ENCODE measurements at regions not wholly inside any gene's neighbourhood (a gene's known extent, or its start where the extent isn't known, plus 50 kb on each side); places are given as distances from the start of the nearest gene placed in this dataset.

DNA sequence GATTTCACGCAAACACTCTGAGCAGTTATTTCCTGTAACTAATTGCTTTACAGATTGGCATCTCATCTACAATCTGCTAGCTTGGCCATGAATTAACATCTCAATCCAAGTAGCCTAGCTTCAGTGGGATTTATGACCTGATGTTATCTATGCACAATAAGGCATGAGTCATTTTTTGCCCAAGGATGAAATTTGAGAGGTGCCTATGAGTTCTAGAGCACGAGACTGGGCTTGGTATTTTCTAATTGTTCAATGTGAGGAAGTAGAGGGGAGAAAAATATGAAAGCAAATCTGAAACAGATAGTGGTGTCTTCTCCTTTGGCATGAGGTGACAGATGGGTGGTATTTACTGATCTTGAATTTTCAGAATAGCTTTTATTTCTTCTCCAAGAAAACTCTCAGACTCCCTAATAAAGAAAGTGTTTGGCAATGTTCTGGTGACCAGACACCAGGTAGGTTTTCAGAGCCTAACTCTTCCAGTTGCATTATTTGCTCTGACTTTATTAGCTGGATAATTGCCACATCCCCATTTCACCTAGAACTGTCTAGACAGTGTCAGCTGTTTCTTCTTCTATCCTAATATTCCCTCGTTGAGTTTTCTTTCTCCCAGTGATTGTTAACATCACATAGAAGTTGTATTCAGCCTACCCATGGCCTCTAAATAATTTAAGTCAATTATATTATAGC, 301.0 kb upstream of the UMPS start:
- H3K4me3 Mint-ChIP-seq = no peak overlapping the region
- ChIA-PET CTCF (interaction anchor here (0.6 kb wide), 1 partner anchor 131 kb away, joined by 3 read pairs; no protein-coding TSS in a partner anchor), POLR2A (interaction anchor here (0.6 kb wide), 1 partner anchor 15 kb away, joined by 3 read pairs; no protein-coding TSS in a partner anchor)
- H3K4me1 Mint-ChIP-seq (ENCODE audit: low read depth) = no peaks in the 10 kb centered on the region
- peaks cover 6% of the 10 kb centered on the region for H3K27me3 Mint-ChIP-seq
- no peak for DNase-seq
- H3K36me3 Mint-ChIP-seq = no peaks in the 10 kb centered on the region
- H3K9me3 Mint-ChIP-seq = no peaks in the 10 kb centered on the region
- H3K27ac Mint-ChIP-seq = no peak overlapping the region
- intact Hi-C loops (cut with micrococcal nuclease) = no loop called here

DNA sequence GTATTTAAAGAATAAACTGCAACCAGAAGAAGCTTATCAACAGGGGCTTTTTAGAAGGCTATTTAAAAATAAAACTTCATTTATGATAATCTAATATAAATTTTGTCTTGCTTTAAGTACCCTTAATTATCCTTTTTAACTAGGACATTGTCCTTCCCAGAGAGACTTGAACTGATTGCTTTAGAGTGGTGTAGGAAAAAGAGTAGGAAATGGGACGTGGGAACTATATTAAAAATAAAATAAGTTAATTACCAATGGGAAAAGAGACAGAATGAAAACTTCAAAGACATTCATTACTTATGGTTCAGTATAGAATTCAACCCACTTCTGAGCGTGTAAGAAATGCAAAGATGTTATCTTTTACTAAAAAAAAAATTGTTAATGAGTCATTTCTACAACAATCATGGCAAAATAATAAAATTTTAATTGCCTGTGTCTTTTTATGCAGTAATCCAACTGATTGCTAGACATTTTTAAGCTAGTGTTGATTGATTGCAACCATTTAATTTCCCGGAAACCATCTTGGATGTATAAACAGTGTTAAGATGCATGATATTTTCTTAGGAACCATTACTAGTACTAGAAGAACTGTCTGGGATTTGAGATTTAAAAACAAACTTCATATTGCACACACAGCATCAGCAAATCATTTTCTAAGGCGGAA, 298.8 kb upstream of the UMPS start:
- peaks cover 6% of the 10 kb centered on the region for H3K27me3 Mint-ChIP-seq
- no peak for DNase-seq
- no peak overlapping the region for H3K4me3 Mint-ChIP-seq
- H3K9me3 Mint-ChIP-seq = no peaks in the 10 kb centered on the region
- no peaks in the 10 kb centered on the region for H3K4me1 Mint-ChIP-seq (ENCODE audit: low read depth)
- H3K27ac Mint-ChIP-seq = no peak overlapping the region
- POLR2A ChIA-PET = no interaction called here
- CTCF ChIA-PET = no interaction called here
- intact Hi-C loops (cut with micrococcal nuclease) = no loop called here
- H3K36me3 Mint-ChIP-seq = no peaks in the 10 kb centered on the region

DNA sequence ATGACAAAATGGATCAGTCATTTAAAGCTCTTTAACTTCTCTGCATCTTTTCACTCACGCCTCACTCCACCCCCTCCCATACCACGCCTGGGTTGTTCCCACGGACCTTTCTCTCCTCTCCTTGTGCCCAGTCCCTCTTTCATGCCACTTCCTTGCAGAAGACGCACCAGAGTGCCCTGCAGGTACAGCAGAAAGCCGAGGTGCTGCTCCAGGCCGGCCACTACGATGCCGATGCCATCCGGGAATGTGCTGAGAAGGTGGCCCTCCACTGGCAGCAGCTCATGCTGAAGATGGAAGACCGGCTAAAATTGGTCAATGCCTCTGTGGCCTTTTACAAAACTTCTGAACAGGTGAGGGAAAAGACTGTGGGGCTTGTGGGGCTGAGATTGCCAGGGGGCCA, 296.1 kb upstream of the UMPS start:
- ChIA-PET CTCF (no interaction called here), POLR2A (no interaction called here)
- H3K36me3 Mint-ChIP-seq = no peaks in the 10 kb centered on the region
- peaks cover 3% of the 10 kb centered on the region for H3K27me3 Mint-ChIP-seq
- H3K9me3 Mint-ChIP-seq = no peaks in the 10 kb centered on the region
- no peak for DNase-seq
- intact Hi-C loops (cut with micrococcal nuclease) = no loop called here
- H3K27ac Mint-ChIP-seq = no peak overlapping the region
- no peak overlapping the region for H3K4me3 Mint-ChIP-seq
- no peaks in the 10 kb centered on the region for H3K4me1 Mint-ChIP-seq (ENCODE audit: low read depth)

DNA sequence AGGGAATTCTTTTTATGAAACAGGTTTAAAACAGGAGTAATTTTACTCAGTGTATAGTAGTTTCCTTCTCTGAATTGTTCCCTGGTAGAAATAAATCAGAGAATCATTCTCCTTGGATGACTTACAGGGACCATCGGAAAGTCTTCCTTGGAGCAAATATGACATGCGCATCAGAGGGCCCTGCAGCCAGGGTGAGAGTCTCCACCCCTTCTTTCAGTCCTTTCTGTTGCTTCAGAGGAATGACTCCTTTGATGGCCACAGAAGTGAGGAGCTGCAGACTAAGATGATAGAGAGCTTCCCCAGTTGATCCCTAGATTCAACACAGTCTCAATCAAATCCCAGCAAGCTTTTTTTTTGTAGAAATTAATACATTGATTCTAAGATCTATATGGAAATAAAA, 294.8 kb upstream of the UMPS start:
- no peak overlapping the region for H3K27ac Mint-ChIP-seq
- no peaks in the 10 kb centered on the region for H3K4me1 Mint-ChIP-seq (ENCODE audit: low read depth)
- ChIA-PET CTCF (no interaction called here), POLR2A (no interaction called here)
- H3K36me3 Mint-ChIP-seq = no peaks in the 10 kb centered on the region
- no peak for DNase-seq
- H3K4me3 Mint-ChIP-seq = no peak overlapping the region
- intact Hi-C loops (cut with micrococcal nuclease) = no loop called here
- no peaks in the 10 kb centered on the region for H3K9me3 Mint-ChIP-seq
- H3K27me3 Mint-ChIP-seq = peaks cover 3% of the 10 kb centered on the region

DNA sequence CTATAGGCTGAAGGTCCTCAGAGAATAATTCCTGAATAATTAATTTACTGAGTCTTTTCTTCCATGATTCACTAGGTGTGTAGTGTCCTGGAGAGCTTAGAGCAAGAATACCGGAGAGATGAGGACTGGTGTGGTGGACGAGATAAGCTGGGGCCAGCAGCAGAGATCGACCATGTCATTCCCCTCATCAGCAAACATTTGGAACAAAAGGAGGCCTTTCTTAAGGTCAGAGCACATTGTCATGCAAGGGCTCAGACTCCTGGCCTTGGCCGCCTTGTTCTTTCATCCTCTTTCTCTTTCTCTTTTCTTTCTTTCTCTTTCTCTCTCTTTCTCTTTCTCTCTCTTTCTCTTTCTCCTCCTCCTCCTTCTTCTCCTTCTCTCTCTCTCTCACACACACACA, 291.4 kb upstream of the UMPS start:
- intact Hi-C loops (cut with micrococcal nuclease) = no loop called here
- no peak for DNase-seq
- H3K9me3 Mint-ChIP-seq = no peaks in the 10 kb centered on the region
- H3K4me3 Mint-ChIP-seq = no peak overlapping the region
- H3K27ac Mint-ChIP-seq = no peak overlapping the region
- peaks cover 3% of the 10 kb centered on the region for H3K27me3 Mint-ChIP-seq
- no peaks in the 10 kb centered on the region for H3K4me1 Mint-ChIP-seq (ENCODE audit: low read depth)
- ChIA-PET CTCF (interaction anchor here (0.6 kb wide), 1 partner anchor 112 kb away, joined by 3 read pairs; no protein-coding TSS in a partner anchor), POLR2A (no interaction called here)
- no peaks in the 10 kb centered on the region for H3K36me3 Mint-ChIP-seq

DNA sequence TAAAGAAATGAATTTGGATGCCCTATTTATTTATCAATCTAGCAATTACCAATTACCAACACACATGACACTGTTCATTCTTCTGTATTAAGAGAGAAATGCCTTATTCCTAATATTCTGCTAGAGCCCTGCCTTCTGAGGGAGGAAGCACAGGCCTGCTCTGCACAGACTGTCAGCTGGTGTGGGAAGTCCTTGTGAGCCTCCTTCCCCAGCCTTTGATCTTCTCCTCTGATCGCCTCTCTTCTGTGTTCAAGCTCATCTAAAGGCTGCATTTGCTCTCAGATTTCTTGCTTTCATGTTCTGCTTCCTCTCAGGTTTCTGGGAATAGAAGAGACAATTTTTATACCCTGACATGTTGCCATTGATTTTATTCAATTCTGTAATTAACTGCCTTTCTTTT, 290.6 kb upstream of the UMPS start:
- Mint-ChIP-seq H3K27ac (no peak overlapping the region), H3K4me3 (no peak overlapping the region), H3K9me3 (no peaks in the 10 kb centered on the region), H3K4me1 (ENCODE audit: low read depth) (no peaks in the 10 kb centered on the region), H3K36me3 (no peaks in the 10 kb centered on the region), H3K27me3 (peaks cover 3% of the 10 kb centered on the region)
- intact Hi-C loops (cut with micrococcal nuclease) = no loop called here
- DNase-seq = no peak
- CTCF ChIA-PET = interaction anchor here (0.6 kb wide), 1 partner anchor 111 kb away, joined by 3 read pairs; no protein-coding TSS in a partner anchor
- POLR2A ChIA-PET = no interaction called here

DNA sequence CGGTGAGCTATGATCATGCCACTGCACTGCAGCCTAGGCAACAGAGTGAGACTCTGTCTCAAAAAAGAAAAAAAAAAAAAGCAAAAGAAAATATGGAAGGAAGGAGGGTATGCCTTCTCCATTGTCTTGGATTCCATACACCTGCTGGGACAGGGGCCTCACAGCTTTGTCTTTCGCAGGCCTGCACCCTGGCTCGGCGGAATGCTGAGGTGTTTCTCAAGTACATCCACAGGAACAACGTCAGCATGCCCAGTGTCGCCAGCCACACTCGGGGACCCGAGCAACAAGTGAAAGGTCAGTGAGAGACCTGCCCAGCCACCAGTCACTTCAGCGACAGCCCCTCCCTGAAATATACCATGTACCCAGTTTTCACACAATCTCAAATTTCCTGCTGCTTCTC, 288.5 kb upstream of the UMPS start:
- H3K9me3 Mint-ChIP-seq = no peaks in the 10 kb centered on the region
- intact Hi-C loops (cut with micrococcal nuclease) = no loop called here
- CTCF ChIA-PET = no interaction called here

DNA sequence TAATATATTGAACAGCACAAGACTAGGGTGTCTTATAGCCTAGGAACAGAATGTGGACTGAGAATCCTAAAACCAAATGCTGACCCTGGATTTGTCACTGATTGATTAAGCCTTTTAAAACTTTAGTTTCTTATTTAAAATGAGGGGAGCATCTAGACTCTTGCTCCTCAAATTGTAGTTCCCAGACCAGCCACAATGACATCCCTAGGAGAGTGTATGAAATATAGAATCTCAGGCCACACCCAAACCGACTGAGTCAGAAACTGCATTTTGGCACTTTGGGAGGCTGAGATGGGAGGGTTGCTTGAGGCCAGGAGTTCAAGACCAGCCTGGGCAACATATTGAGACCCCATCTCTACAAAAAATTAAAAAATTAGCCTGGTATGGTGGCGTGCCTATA, 287.8 kb upstream of the UMPS start:
- Mint-ChIP-seq H3K9me3 (no peaks in the 10 kb centered on the region), H3K27me3 (peaks cover 3% of the 10 kb centered on the region), H3K27ac (no peak overlapping the region), H3K4me3 (no peak overlapping the region), H3K36me3 (no peaks in the 10 kb centered on the region), H3K4me1 (ENCODE audit: low read depth) (no peaks in the 10 kb centered on the region)
- intact Hi-C loops (cut with micrococcal nuclease) = no loop called here
- DNase-seq = no peak
- POLR2A ChIA-PET = no interaction called here
- CTCF ChIA-PET = no interaction called here

More for the DNA sequence above, 288.5 kb upstream of the UMPS start:
- no peak for DNase-seq
- Mint-ChIP-seq H3K36me3 (no peaks in the 10 kb centered on the region), H3K4me3 (no peak overlapping the region), H3K27ac (no peak overlapping the region), H3K4me1 (ENCODE audit: low read depth) (no peaks in the 10 kb centered on the region), H3K27me3 (peaks cover 3% of the 10 kb centered on the region)
- POLR2A ChIA-PET = no interaction called here

DNA sequence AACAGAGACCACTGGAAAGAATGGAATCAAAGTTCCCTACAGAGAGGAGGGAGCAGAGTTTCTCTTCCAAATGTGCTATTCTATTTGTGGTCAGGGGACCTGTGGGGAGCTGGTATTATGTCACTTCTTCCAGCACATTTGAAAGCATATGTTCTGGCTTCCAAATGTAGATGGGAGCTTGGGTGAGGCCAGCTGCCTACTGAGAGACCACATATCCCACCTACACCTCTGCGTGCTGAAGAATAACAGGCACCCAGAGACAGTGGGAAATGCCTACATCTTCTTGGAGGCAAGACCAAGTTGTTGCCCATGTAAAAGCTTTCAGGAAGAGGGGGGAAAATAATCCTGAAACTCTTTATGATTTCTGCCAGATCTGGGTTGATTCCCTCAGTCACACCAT, 286.8 kb upstream of the UMPS start:
- CTCF ChIA-PET = no interaction called here
- Mint-ChIP-seq H3K4me3 (no peak overlapping the region), H3K27me3 (peaks cover 3% of the 10 kb centered on the region), H3K4me1 (ENCODE audit: low read depth) (no peaks in the 10 kb centered on the region), H3K9me3 (no peaks in the 10 kb centered on the region), H3K36me3 (no peaks in the 10 kb centered on the region), H3K27ac (no peak overlapping the region)
- intact Hi-C loops (cut with micrococcal nuclease) = no loop called here
- POLR2A ChIA-PET = no interaction called here
- no peak for DNase-seq

DNA sequence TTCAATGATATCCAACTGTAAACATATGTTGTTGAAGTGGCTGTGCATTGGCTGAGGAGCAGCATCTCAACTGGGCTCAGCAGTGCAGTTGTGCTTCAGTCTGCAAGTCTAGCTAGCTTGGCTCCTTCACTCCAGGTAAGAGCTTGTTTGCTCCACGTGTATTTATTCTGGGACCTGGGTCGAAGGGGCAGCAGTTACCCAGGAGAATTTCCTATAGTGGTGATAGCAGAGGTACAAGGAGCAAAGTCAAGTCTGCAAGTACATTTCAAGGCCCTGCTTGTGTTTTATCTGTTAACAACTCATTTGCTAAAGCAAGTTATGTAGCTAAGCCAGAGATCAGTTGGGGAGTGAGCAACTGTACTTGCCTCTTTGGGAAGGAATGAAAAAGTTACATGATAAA, 286.2 kb upstream of the UMPS start:
- CTCF ChIA-PET = no interaction called here
- POLR2A ChIA-PET = no interaction called here

DNA sequence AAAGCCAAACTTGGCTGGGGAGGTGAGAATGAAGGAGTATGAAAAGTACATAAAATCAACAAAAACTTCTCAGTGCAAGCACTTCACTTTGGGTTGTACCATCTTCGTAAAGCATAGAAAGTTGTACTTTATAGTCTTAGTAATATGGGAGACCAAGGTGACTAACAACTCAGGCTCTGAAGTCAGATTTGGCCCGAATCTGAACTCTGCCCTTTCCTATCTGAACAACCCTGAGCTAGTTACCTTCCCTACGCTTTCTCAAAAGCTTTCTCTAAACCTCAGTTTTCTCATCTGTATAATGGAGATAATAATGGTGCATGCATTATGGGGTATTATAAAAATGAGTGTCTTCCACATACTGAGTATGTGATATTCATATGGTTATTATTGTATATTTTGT, 285.4 kb upstream of the UMPS start:
- H3K4me1 Mint-ChIP-seq (ENCODE audit: low read depth) = no peaks in the 10 kb centered on the region
- intact Hi-C loops (cut with micrococcal nuclease) = no loop called here
- peaks cover 3% of the 10 kb centered on the region for H3K27me3 Mint-ChIP-seq
- no peaks in the 10 kb centered on the region for H3K36me3 Mint-ChIP-seq
- H3K9me3 Mint-ChIP-seq = no peaks in the 10 kb centered on the region
- CTCF ChIA-PET = interaction anchor here (0.8 kb wide), 1 partner anchor 20 kb away, joined by 3 read pairs; no protein-coding TSS in a partner anchor
- POLR2A ChIA-PET = interaction anchor here (0.6 kb wide), 1 partner anchor 15 kb away, joined by 3 read pairs; no protein-coding TSS in a partner anchor
- no peak overlapping the region for H3K4me3 Mint-ChIP-seq
- no peak for DNase-seq
- H3K27ac Mint-ChIP-seq = no peak overlapping the region

More for the DNA sequence above, 286.2 kb upstream of the UMPS start:
- no peak for DNase-seq
- H3K27me3 Mint-ChIP-seq = peaks cover 3% of the 10 kb centered on the region
- H3K4me3 Mint-ChIP-seq = no peak overlapping the region
- H3K36me3 Mint-ChIP-seq = no peaks in the 10 kb centered on the region
- no peak overlapping the region for H3K27ac Mint-ChIP-seq
- intact Hi-C loops (cut with micrococcal nuclease) = no loop called here
- H3K9me3 Mint-ChIP-seq = no peaks in the 10 kb centered on the region
- no peaks in the 10 kb centered on the region for H3K4me1 Mint-ChIP-seq (ENCODE audit: low read depth)

DNA sequence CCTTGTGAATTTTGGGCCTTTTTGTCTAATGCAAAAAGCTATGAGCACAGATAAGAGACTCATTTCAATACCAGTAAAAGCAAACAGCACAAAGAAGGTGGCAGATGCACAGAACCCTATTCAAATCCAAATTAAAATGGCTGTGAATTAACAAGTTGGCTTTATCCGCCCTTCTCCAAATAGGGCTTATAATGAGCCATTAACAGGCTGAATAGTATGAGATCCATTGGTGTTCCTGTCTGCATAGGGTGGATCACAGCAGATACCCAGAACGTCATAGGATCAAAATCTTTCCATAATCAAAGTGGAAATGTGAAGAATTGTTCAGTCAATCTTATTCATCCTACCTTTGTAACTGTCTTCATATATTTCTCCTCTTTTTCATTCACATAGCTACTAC, 282.4 kb upstream of the UMPS start:
- intact Hi-C loops (cut with micrococcal nuclease) = no loop called here
- H3K9me3 Mint-ChIP-seq = no peaks in the 10 kb centered on the region
- CTCF ChIA-PET = interaction anchor here (1.0 kb wide), 1 partner anchor 368 kb away, joined by 3 read pairs; no protein-coding TSS in a partner anchor
- H3K27ac Mint-ChIP-seq = no peak overlapping the region
- no peak for DNase-seq
- no peaks in the 10 kb centered on the region for H3K27me3 Mint-ChIP-seq
- POLR2A ChIA-PET = no interaction called here
- no peaks in the 10 kb centered on the region for H3K36me3 Mint-ChIP-seq
- no peaks in the 10 kb centered on the region for H3K4me1 Mint-ChIP-seq (ENCODE audit: low read depth)
- no peak overlapping the region for H3K4me3 Mint-ChIP-seq

DNA sequence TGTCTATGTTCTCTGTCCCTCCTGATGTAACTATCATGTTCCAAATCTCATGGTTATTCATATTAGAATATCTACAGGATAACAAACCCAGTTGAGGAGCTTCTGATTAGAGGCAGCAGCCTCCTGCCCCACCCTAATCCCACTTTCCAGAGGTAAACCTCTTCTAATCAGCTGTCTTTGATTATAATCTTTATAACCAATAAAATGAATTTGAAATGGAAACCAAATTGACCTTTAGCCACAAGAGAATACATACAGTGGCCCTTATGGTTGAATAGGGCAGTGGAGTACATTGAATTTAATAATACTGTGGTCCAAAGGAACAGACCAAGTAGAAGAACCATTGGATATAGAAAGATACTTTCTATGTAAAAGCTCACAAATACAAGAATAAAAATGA, 281.3 kb upstream of the UMPS start:
- DNase-seq = no peak
- intact Hi-C loops (cut with micrococcal nuclease) = no loop called here
- Mint-ChIP-seq H3K27ac (no peak overlapping the region), H3K4me1 (ENCODE audit: low read depth) (no peaks in the 10 kb centered on the region), H3K27me3 (no peaks in the 10 kb centered on the region), H3K4me3 (no peak overlapping the region), H3K36me3 (no peaks in the 10 kb centered on the region), H3K9me3 (no peaks in the 10 kb centered on the region)
- POLR2A ChIA-PET = no interaction called here
- CTCF ChIA-PET = interaction anchor here (1.0 kb wide), 1 partner anchor 369 kb away, joined by 3 read pairs; no protein-coding TSS in a partner anchor
